ENCODE measurements at regions not wholly inside any gene's neighbourhood (a gene's known extent, or its start where the extent isn't known, plus 50 kb on each side); places are given as distances from the start of the nearest gene placed in this dataset.

GRCh38 chr14:101005447-101005846, 101.9 kb upstream of the RTL1 start:
- Histone ChIP-seq H3K36me3 (no peaks in the 10 kb centered on the region), H3K27me3 (ENCODE audit: low read depth) (peaks cover 11% of the 10 kb centered on the region), H3K27ac (peak overlapping the region; percentile 24), H3K4me3 (peak overlapping the region; percentile 3), H3K4me1 (peaks cover 23% of the 10 kb centered on the region), H3K9me3 (no peaks in the 10 kb centered on the region)
- intact Hi-C loops (cut with DNase I) = no loop called here
- TF ChIP-seq CTCF (IDR thresholded peaks at IDR 0.05) = no peak
- ATAC-seq = peak; percentile 64 to 66
- DNase-seq = peak; percentile 78

- intact Hi-C loops (cut with DNase I) = no loop called here
- peak in 1 of 2 donors; percentile 24 for ATAC-seq
- H3K27ac ChIP-seq = peak overlapping the region; percentile 24
- peaks cover 11% of the 10 kb centered on the region for H3K27me3 ChIP-seq (ENCODE audit: low read depth)
- H3K9me3 ChIP-seq = no peaks in the 10 kb centered on the region
- H3K36me3 ChIP-seq = no peaks in the 10 kb centered on the region
- H3K4me1 ChIP-seq = peaks cover 23% of the 10 kb centered on the region
- H3K4me3 ChIP-seq = no peak overlapping the region
- no peak for TF ChIP-seq CTCF (IDR thresholded peaks at IDR 0.05)
- no peak for DNase-seq
Measured at GRCh38 chr14:101006008-101006407, 102.5 kb upstream of the RTL1 start.

GRCh38 chr14:101007004-101007614, 103.6 kb upstream of the RTL1 start:
- DNase-seq (no peak), ATAC-seq (no peak)
- H3K27ac ChIP-seq = no peak overlapping the region
- H3K9me3 ChIP-seq = peaks cover 4% of the 10 kb centered on the region
- intact Hi-C loops (cut with DNase I) = no loop called here
- no peak overlapping the region for H3K4me3 ChIP-seq
- H3K36me3 ChIP-seq = no peaks in the 10 kb centered on the region
- H3K27me3 ChIP-seq (ENCODE audit: low read depth) = peaks cover 11% of the 10 kb centered on the region
- peaks cover 23% of the 10 kb centered on the region for H3K4me1 ChIP-seq
- no peak for TF ChIP-seq CTCF (IDR thresholded peaks at IDR 0.05)

- DNase-seq (no peak), ATAC-seq (no peak)
- Histone ChIP-seq H3K4me1 (peaks cover 23% of the 10 kb centered on the region), H3K27me3 (ENCODE audit: low read depth) (peaks cover 11% of the 10 kb centered on the region), H3K4me3 (no peak overlapping the region), H3K9me3 (peaks cover 11% of the 10 kb centered on the region), H3K36me3 (no peaks in the 10 kb centered on the region), H3K27ac (no peak overlapping the region)
- intact Hi-C loops (cut with DNase I) = no loop called here
- no peak for TF ChIP-seq CTCF (IDR thresholded peaks at IDR 0.05)
Measured at GRCh38 chr14:101007765-101008164, 104.2 kb upstream of the RTL1 start.

- Histone ChIP-seq H3K9me3 (peaks cover 12% of the 10 kb centered on the region), H3K27ac (no peak overlapping the region), H3K4me1 (peaks cover 23% of the 10 kb centered on the region), H3K4me3 (no peak overlapping the region), H3K27me3 (ENCODE audit: low read depth) (peaks cover 11% of the 10 kb centered on the region), H3K36me3 (no peaks in the 10 kb centered on the region)
- ATAC-seq (no peak), DNase-seq (no peak)
- no peak for TF ChIP-seq CTCF (IDR thresholded peaks at IDR 0.05)
- intact Hi-C loops (cut with DNase I) = no loop called here
Measured at GRCh38 chr14:101008196-101008595, 104.7 kb upstream of the RTL1 start.

All from lower lobe of right lung (tissue), 2 donors.